ENCODE measurements at regions not wholly inside any gene's neighbourhood (a gene's known extent, or its start where the extent isn't known, plus 50 kb on each side); places are given as distances from the start of the nearest gene placed in this dataset.
"Not testable (repeated sequence)": the region's sequence is repeated elsewhere in the genome, so short reads cannot be mapped to it uniquely, and the experiment has no call there.

GRCh38 chr18:8882632-8883408 lies 177.5 kb downstream of the MTCL1 start:
- DNase-seq: no peak

GRCh38 chr18:8883409-8883668 lies 178.0 kb downstream of the MTCL1 start:
- no peak for DNase-seq

- not testable (repeated sequence) for DNase-seq
These were observed 182.5 kb downstream of the MTCL1 start for GRCh38 chr18:8887877-8888276.

GRCh38 chr18:8889489-8889888 lies 184.1 kb downstream of the MTCL1 start:
- no peak for DNase-seq

GRCh38 chr18:8890503-8890902 lies 185.1 kb downstream of the MTCL1 start:
- DNase-seq: not testable (repeated sequence)

GRCh38 chr18:8890957-8891464 lies 185.7 kb downstream of the MTCL1 start:
- no peak for DNase-seq

- DNase-seq: no peak
These were observed 187.9 kb downstream of the MTCL1 start for GRCh38 chr18:8893221-8893620.

- no peak for DNase-seq
These were observed 188.4 kb downstream of the MTCL1 start for GRCh38 chr18:8893628-8894231.

GRCh38 chr18:8894823-8895222 lies 189.5 kb downstream of the MTCL1 start:
- DNase-seq: no peak

- DNase-seq: no peak
These were observed 190.0 kb downstream of the MTCL1 start for GRCh38 chr18:8895341-8895740.

GRCh38 chr18:8895987-8896619 lies 190.7 kb downstream of the MTCL1 start:
- DNase-seq: no peak

GRCh38 chr18:8899000-8899399 lies 193.6 kb downstream of the MTCL1 start:
- DNase-seq: no peak

- DNase-seq: no peak
These were observed 195.2 kb downstream of the MTCL1 start for GRCh38 chr18:8900552-8900951.

GRCh38 chr18:8901019-8901418 lies 195.7 kb downstream of the MTCL1 start:
- no peak for DNase-seq

- DNase-seq: no peak
These were observed 198.2 kb upstream of the NDUFV2 start for GRCh38 chr18:8904316-8904715.

GRCh38 chr18:8908792-8909510 lies 193.5 kb upstream of the NDUFV2 start:
- no peak for DNase-seq

- no peak for DNase-seq
These were observed 192.2 kb upstream of the NDUFV2 start for GRCh38 chr18:8910186-8910822.

GRCh38 chr18:8910843-8911242 lies 191.7 kb upstream of the NDUFV2 start:
- no peak for DNase-seq

- DNase-seq: no peak
These were observed 190.8 kb upstream of the NDUFV2 start for GRCh38 chr18:8911408-8912340.

- no peak for DNase-seq
These were observed 189.9 kb upstream of the NDUFV2 start for GRCh38 chr18:8912348-8913326.

Measured in midbrain (tissue), 1 donor.